ENCODE measurements at regions not wholly inside any gene's neighbourhood (a gene's known extent, or its start where the extent isn't known, plus 50 kb on each side); places are given as distances from the start of the nearest gene placed in this dataset.

GRCh38 chr1:219398815-219399396, 214.0 kb downstream of the ZC3H11B start:
- TF ChIP-seq CREB1 (IDR thresholded peaks at IDR 0.05; ENCODE audit: low read depth), result no peak
- TF ChIP-seq EP300 (IDR thresholded peaks at IDR 0.05; ENCODE audit: borderline replicate concordance), result no peak
- TF ChIP-seq RAD21 (IDR thresholded peaks at IDR 0.05; ENCODE audit: low read depth), result no peak
- TF ChIP-seq FOXM1 (IDR thresholded peaks at IDR 0.05; ENCODE audit: borderline replicate concordance, low read depth), result no peak
- no peak for TF ChIP-seq EGR1 (IDR thresholded peaks at IDR 0.05)
- TF ChIP-seq MAX (IDR thresholded peaks at IDR 0.05), result no peak
- no peak for TF ChIP-seq TAF1 (IDR thresholded peaks at IDR 0.05; ENCODE audit: low read depth)
- no peak for TF ChIP-seq TEAD4 (IDR thresholded peaks at IDR 0.05)
- TF ChIP-seq TCF12 (IDR thresholded peaks at IDR 0.05; ENCODE audit: low read depth), result no peak
